ENCODE measurements at regions not wholly inside any gene's neighbourhood (a gene's known extent, or its start where the extent isn't known, plus 50 kb on each side); places are given as distances from the start of the nearest gene placed in this dataset.

DNA sequence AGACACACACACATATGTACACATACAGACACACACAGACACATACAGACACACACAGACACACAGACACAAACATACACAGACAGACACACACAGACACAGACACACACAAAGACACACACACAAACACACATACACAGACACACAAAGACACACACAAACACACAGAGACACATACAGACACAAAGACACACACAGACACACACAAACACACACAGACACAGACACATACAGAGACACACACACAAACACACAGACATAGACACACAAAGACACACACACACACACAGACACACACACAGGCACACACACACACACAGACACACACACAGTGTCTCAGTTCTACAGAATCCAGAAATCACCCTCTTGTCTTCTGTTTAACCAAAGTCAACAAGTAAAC lies 280.7 kb downstream of the ASMT start:
- Histone ChIP-seq H3K4ac (replicated peaks; ENCODE audit: insufficient read length, low read depth, low read length) (no peak overlapping the region), H2BK20ac (ENCODE audit: low read length) (peak overlapping the region; percentile 63), H3K79me2 (ENCODE audit: control insufficient read depth in 1 of 2, insufficient read depth in 2 of 2, low read length in 2 of 2) (no peaks in the 10 kb centered on the region), H3K23ac (ENCODE audit: insufficient read length) (no peak overlapping the region), H2BK120ac (replicated peaks; ENCODE audit: low read depth, low read length) (no peak overlapping the region), H4K8ac (ENCODE audit: extremely low read depth, insufficient read depth, low read length) (no peak overlapping the region; the same call in 1 of the 2 replicates), H3K4me1 (replicated peaks in 1 of 4; ENCODE audit: control insufficient read depth in 3 of 4, insufficient read depth in 4 of 4, low read length in 3 of 4) (peaks cover 0 to 3% (median 0%) of the 10 kb centered on the region in 4 experiments; a peak in 1 of 7 replicates), H3K56ac (replicated peaks; ENCODE audit: insufficient read length, low read depth, low read length) (peak overlapping the region; percentile 84), H3K9ac (replicated peaks in 1 of 4; ENCODE audit: extremely low read depth in 1 of 4, low read depth in 3 of 4, low read length in 3 of 4) (no peak overlapping the region), H3K14ac (ENCODE audit: insufficient read length) (no peak overlapping the region), H2AK5ac (ENCODE audit: low read depth, low read length) (peak overlapping the region; percentile 24; the same call in 1 of the 2 replicates), H2BK12ac (ENCODE audit: low read depth, low read length) (peak overlapping the region; percentile 52), H3K23me2 (ENCODE audit: low read depth, low read length) (peaks cover 4% of the 10 kb centered on the region), H3K18ac (ENCODE audit: extremely low read depth, low read length) (no peak overlapping the region), H3K36me3 (ENCODE audit: control insufficient read depth in 2 of 4, insufficient read depth in 4 of 4, low read length in 3 of 4) (no peaks in the 10 kb centered on the region), H2BK5ac (ENCODE audit: low read depth, low read length) (peak overlapping the region; percentile 4; the same call in 1 of the 2 replicates), H3K27ac (ENCODE audit: low read depth, low read length) (no peak overlapping the region), H3K4me2 (ENCODE audit: insufficient read depth in 1 of 2, low read depth in 2 of 2, low read length in 2 of 2) (no peak overlapping the region), H2AFZ (ENCODE audit: low read length) (no peak overlapping the region), H2BK15ac (ENCODE audit: low read length) (peak overlapping the region; percentile 84), H4K5ac (ENCODE audit: insufficient read length, low read depth, low read length) (peak overlapping the region; percentile 10), H4K20me1 (replicated peaks in 1 of 2; ENCODE audit: control insufficient read depth in 1 of 2, insufficient read depth in 2 of 2, low read length in 2 of 2) (peaks cover 0 to 2% of the 10 kb centered on the region in 2 experiments), H3K79me1 (ENCODE audit: low read depth, low read length) (no peaks in the 10 kb centered on the region), H3K9me3 (ENCODE audit: insufficient read depth in 2 of 2, low read depth in 1 of 2, low read length in 1 of 2) (no peaks in the 10 kb centered on the region), H4K91ac (replicated peaks; ENCODE audit: insufficient read length, low read length) (no peak overlapping the region), H3K4me3 (ENCODE audit: extremely low read depth in 1 of 4, insufficient read depth in 2 of 4, low read depth in 3 of 4, low read length in 4 of 4) (no peak overlapping the region), H3K27me3 (replicated peaks in 1 of 4; ENCODE audit: control insufficient read depth in 3 of 4, extremely low read depth in 1 of 4, insufficient read depth in 3 of 4, low read length in 3 of 4) (no peaks in the 10 kb centered on the region)
- no peak for DNase-seq (ENCODE audit: low read depth in 1 of 2, low spot score in 2 of 2)
- ChIA-PET POLR2A (ENCODE audit: partially characterized antibody) (no interaction called here), CTCF (ENCODE audit: partially characterized antibody) (no interaction called here)
- FAIRE-seq = no peak
- TF ChIP-seq RBBP5 (IDR thresholded peaks at IDR 0.05; ENCODE audit: borderline replicate concordance, low read depth, low read length) (no peak), KDM1A (IDR thresholded peaks at IDR 0.05; ENCODE audit: borderline replicate concordance, low read length) (no peak)

Measured in H1 (cell line).